ENCODE measurements at regions not wholly inside any gene's neighbourhood (a gene's known extent, or its start where the extent isn't known, plus 50 kb on each side); places are given as distances from the start of the nearest gene placed in this dataset.
A peak's percentile ranks its signal among the peaks of the same experiment; 100 is the strongest.
"Not testable (repeated sequence)": the region's sequence is repeated elsewhere in the genome, so short reads cannot be mapped to it uniquely, and the experiment has no call there.

GRCh38 chr14:23877538-23878180 lies 75.9 kb upstream of the DHRS4 start:
- H3K36me3 Mint-ChIP-seq: peaks cover 0 to 3% (median 0%) of the 10 kb centered on the region in 5 donors
- H3K36me3 ChIP-seq (ENCODE audit: control insufficient read depth in 2 of 3, insufficient read depth in 3 of 3, low read length in 3 of 3): no peaks in the 10 kb centered on the region
- intact Hi-C loops (cut with micrococcal nuclease): no loop called here
- no peaks in the 10 kb centered on the region for H3K9me3 ChIP-seq (ENCODE audit: control insufficient read depth in 2 of 3, low read length in 3 of 3)
- H3K4me3 Mint-ChIP-seq: no peak overlapping the region
- H3K27me3 ChIP-seq (ENCODE audit: control insufficient read depth in 2 of 2, insufficient read depth in 2 of 2, low read length in 2 of 2): no peaks in the 10 kb centered on the region
- ChIA-PET POLR2A (no interaction called here), CTCF (no interaction called here)
- peaks cover 0 to 4% (median 0%) of the 10 kb centered on the region in 11 donors for H3K9me3 Mint-ChIP-seq
- H3K27ac ChIP-seq (ENCODE audit: low read depth, low read length): no peak overlapping the region
- no peaks in the 10 kb centered on the region for H3K4me1 Mint-ChIP-seq
- no peak for ATAC-seq
- no peak overlapping the region for H3K4me3 ChIP-seq (ENCODE audit: low read length)
- H3K4me1 ChIP-seq (ENCODE audit: control insufficient read depth in 2 of 2, insufficient read depth in 2 of 2, low read length in 2 of 2): no peaks in the 10 kb centered on the region
- H3K27ac Mint-ChIP-seq: peak overlapping the region in 1 of 9 donors; percentile 0
- DNase-seq: no peak
- H3K27me3 Mint-ChIP-seq: peaks cover 0 to 23% (median 13%) of the 10 kb centered on the region in 5 donors

- no peak overlapping the region for H3K27ac ChIP-seq (ENCODE audit: low read depth, low read length)
- DNase-seq (no peak), ATAC-seq (no peak)
- H3K27me3 ChIP-seq (ENCODE audit: control insufficient read depth in 2 of 2, insufficient read depth in 2 of 2, low read length in 2 of 2): no peaks in the 10 kb centered on the region
- POLR2A ChIA-PET: interaction anchor here (0.6 kb wide), 1 partner anchor 23 kb away, joined by 3 read pairs; no protein-coding TSS in a partner anchor
- intact Hi-C loops (cut with micrococcal nuclease): no loop called here
- H3K9me3 ChIP-seq (ENCODE audit: control insufficient read depth in 2 of 3, low read length in 3 of 3): no peaks in the 10 kb centered on the region
- H3K27ac Mint-ChIP-seq: no peak overlapping the region
- no peaks in the 10 kb centered on the region for H3K4me1 ChIP-seq (ENCODE audit: control insufficient read depth in 2 of 2, insufficient read depth in 2 of 2, low read length in 2 of 2)
- peaks cover 0 to 3% (median 0%) of the 10 kb centered on the region in 11 donors for H3K9me3 Mint-ChIP-seq
- H3K36me3 Mint-ChIP-seq: peaks cover 0 to 3% (median 0%) of the 10 kb centered on the region in 5 donors
- H3K27me3 Mint-ChIP-seq: peaks cover 3 to 13% (median 8%) of the 10 kb centered on the region in 5 donors
- peak overlapping the region in 1 of 10 donors; percentile 2 for H3K4me3 Mint-ChIP-seq
- H3K4me1 Mint-ChIP-seq: no peaks in the 10 kb centered on the region
- H3K36me3 ChIP-seq (ENCODE audit: control insufficient read depth in 2 of 3, insufficient read depth in 3 of 3, low read length in 3 of 3): no peaks in the 10 kb centered on the region
- no peak overlapping the region for H3K4me3 ChIP-seq (ENCODE audit: low read length)
- CTCF ChIA-PET: no interaction called here
These were observed 72.3 kb upstream of the DHRS4 start for GRCh38 chr14:23881282-23881681.

DNA sequence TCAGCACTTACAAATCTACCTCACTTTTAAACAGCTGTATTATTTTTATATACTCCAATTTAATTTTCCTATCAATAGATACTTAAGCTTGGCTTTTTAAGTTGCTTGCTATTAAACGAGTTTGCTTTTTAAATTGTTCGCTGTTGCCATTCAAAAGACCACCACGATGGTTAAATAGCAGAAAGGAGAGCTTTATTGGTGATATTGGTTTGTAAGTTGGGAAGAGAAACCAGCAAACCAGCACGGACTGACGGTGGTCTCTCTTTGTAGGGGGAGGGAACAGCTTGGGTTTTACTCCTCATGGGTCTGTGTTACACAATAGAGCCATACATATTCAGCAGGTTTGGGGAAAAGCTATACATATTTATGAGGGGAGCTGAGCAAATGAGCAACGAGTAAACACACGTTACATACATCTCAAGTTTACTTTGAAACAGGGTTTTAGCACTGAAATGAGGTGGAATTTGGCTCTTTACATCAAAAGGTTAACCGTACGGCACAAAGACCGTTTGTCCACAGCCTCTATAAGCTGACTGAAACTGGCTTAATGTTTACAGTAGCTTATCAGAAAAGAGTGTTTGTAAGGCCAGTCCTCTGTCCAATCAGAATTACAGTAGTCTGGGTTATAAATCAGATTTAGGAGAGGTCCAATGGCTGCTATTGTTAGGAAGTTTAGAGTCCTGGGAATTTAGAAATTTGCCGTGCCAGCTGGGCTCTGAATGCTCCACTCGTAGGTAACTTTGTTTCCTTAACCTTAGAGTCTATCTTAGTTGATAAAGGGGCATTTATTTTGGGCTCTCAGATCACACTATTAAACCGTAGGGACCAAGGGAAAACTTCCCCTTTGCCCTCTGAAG lies 69.7 kb upstream of the DHRS4 start:
- Histone ChIP-seq H3K27ac (ENCODE audit: low read depth, low read length) (no peak overlapping the region), H3K36me3 (ENCODE audit: control insufficient read depth in 2 of 3, insufficient read depth in 3 of 3, low read length in 3 of 3) (no peaks in the 10 kb centered on the region), H3K4me3 (ENCODE audit: low read length) (no peak overlapping the region), H3K27me3 (ENCODE audit: control insufficient read depth in 2 of 2, insufficient read depth in 2 of 2, low read length in 2 of 2) (no peaks in the 10 kb centered on the region), H3K4me1 (ENCODE audit: control insufficient read depth in 2 of 2, insufficient read depth in 2 of 2, low read length in 2 of 2) (no peaks in the 10 kb centered on the region), H3K9me3 (ENCODE audit: control insufficient read depth in 2 of 3, low read length in 3 of 3) (no peaks in the 10 kb centered on the region)
- ATAC-seq: no peak
- H3K4me1 Mint-ChIP-seq: no peaks in the 10 kb centered on the region
- DNase-seq: no peak
- H3K27me3 Mint-ChIP-seq: peaks cover 8 to 27% (median 13%) of the 10 kb centered on the region in 5 donors
- POLR2A ChIA-PET: no interaction called here
- H3K36me3 Mint-ChIP-seq: peaks cover 0 to 6% (median 0%) of the 10 kb centered on the region in 5 donors
- H3K9me3 Mint-ChIP-seq: peaks cover 2 to 16% (median 6%) of the 10 kb centered on the region in 11 donors
- intact Hi-C loops (cut with micrococcal nuclease): no loop called here
- no peak overlapping the region for H3K27ac Mint-ChIP-seq
- H3K4me3 Mint-ChIP-seq: no peak overlapping the region
- CTCF ChIA-PET: interaction anchor here (0.7 kb wide), 1 partner anchor 252 kb away, joined by 4 read pairs; no protein-coding TSS in a partner anchor

- no peak for DNase-seq
- no peak overlapping the region for H3K27ac Mint-ChIP-seq
- POLR2A ChIA-PET: no interaction called here
- Histone ChIP-seq H3K27me3 (ENCODE audit: control insufficient read depth in 2 of 2, insufficient read depth in 2 of 2, low read length in 2 of 2) (no peaks in the 10 kb centered on the region), H3K36me3 (ENCODE audit: control insufficient read depth in 2 of 3, insufficient read depth in 3 of 3, low read length in 3 of 3) (no peaks in the 10 kb centered on the region), H3K27ac (ENCODE audit: low read depth, low read length) (no peak overlapping the region), H3K4me3 (ENCODE audit: low read length) (no peak overlapping the region), H3K9me3 (ENCODE audit: control insufficient read depth in 2 of 3, low read length in 3 of 3) (no peaks in the 10 kb centered on the region), H3K4me1 (ENCODE audit: control insufficient read depth in 2 of 2, insufficient read depth in 2 of 2, low read length in 2 of 2) (no peaks in the 10 kb centered on the region)
- H3K4me1 Mint-ChIP-seq: no peaks in the 10 kb centered on the region
- intact Hi-C loops (cut with micrococcal nuclease): no loop called here
- H3K27me3 Mint-ChIP-seq: peaks cover 10 to 32% (median 17%) of the 10 kb centered on the region in 5 donors
- ATAC-seq: no peak
- H3K4me3 Mint-ChIP-seq: no peak overlapping the region
- CTCF ChIA-PET: no interaction called here
- peaks cover 2 to 16% (median 6%) of the 10 kb centered on the region in 11 donors for H3K9me3 Mint-ChIP-seq
- peaks cover 0 to 6% (median 0%) of the 10 kb centered on the region in 5 donors for H3K36me3 Mint-ChIP-seq
These were observed 69.0 kb upstream of the DHRS4 start for GRCh38 chr14:23884541-23884904.

- CTCF ChIA-PET: no interaction called here
- Mint-ChIP-seq H3K9me3 (peaks cover 2 to 16% (median 6%) of the 10 kb centered on the region in 11 donors), H3K4me3 (no peak overlapping the region), H3K27me3 (peaks cover 13 to 44% (median 27%) of the 10 kb centered on the region in 5 donors), H3K27ac (no peak overlapping the region), H3K36me3 (peaks cover 0 to 6% (median 0%) of the 10 kb centered on the region in 5 donors), H3K4me1 (peaks cover 0 to 2% (median 0%) of the 10 kb centered on the region in 7 donors)
- Histone ChIP-seq H3K9me3 (ENCODE audit: control insufficient read depth in 2 of 3, low read length in 3 of 3) (no peaks in the 10 kb centered on the region), H3K36me3 (ENCODE audit: control insufficient read depth in 2 of 3, insufficient read depth in 3 of 3, low read length in 3 of 3) (no peaks in the 10 kb centered on the region), H3K27ac (ENCODE audit: low read depth, low read length) (no peak overlapping the region), H3K4me1 (ENCODE audit: control insufficient read depth in 2 of 2, insufficient read depth in 2 of 2, low read length in 2 of 2) (no peaks in the 10 kb centered on the region), H3K27me3 (ENCODE audit: control insufficient read depth in 2 of 2, insufficient read depth in 2 of 2, low read length in 2 of 2) (no peaks in the 10 kb centered on the region), H3K4me3 (ENCODE audit: low read length) (no peak overlapping the region)
- intact Hi-C loops (cut with micrococcal nuclease): no loop called here
- POLR2A ChIA-PET: no interaction called here
- DNase-seq: no peak
- no peak for ATAC-seq
These were observed 66.0 kb upstream of the DHRS4 start for GRCh38 chr14:23887536-23887935.

- H3K4me1 ChIP-seq (ENCODE audit: control insufficient read depth in 2 of 2, insufficient read depth in 2 of 2, low read length in 2 of 2); H3K27ac ChIP-seq (ENCODE audit: low read depth, low read length); intact Hi-C loops (cut with micrococcal nuclease); DNase-seq; H3K36me3 ChIP-seq (ENCODE audit: control insufficient read depth in 2 of 3, insufficient read depth in 3 of 3, low read length in 3 of 3); H3K4me3 ChIP-seq (ENCODE audit: low read length); ATAC-seq; H3K36me3 Mint-ChIP-seq; H3K4me1 Mint-ChIP-seq; POLR2A ChIA-PET; H3K27ac Mint-ChIP-seq; H3K9me3 ChIP-seq (ENCODE audit: control insufficient read depth in 2 of 3, low read length in 3 of 3); H3K27me3 ChIP-seq (ENCODE audit: control insufficient read depth in 2 of 2, insufficient read depth in 2 of 2, low read length in 2 of 2); H3K4me3 Mint-ChIP-seq: not testable (repeated sequence)
- H3K9me3 Mint-ChIP-seq: peaks cover 2 to 16% (median 6%) of the 10 kb centered on the region in 11 donors
- H3K27me3 Mint-ChIP-seq: peaks cover 12 to 45% (median 30%) of the 10 kb centered on the region in 5 donors
- CTCF ChIA-PET: interaction anchor here (0.9 kb wide), 1 partner anchor 260 kb away, joined by 4 read pairs; no protein-coding TSS in a partner anchor
These were observed 61.9 kb upstream of the DHRS4 start for GRCh38 chr14:23891717-23892116.

Measured in naive thymus-derived CD4-positive, alpha-beta T cell (primary cell).